Panc1 (cell line): ENCODE measurements at regions not wholly inside any gene's neighbourhood (a gene's known extent, or its start where the extent isn't known, plus 50 kb on each side); places are given as distances from the start of the nearest gene placed in this dataset.

Source experiments
- ATAC-seq: fragments of 200-7000 bp; cut with Tn5 transposase; 2 replicates; pipeline ENCODE4 v1.9.1; 2020; ENCODE audit warnings: mild to moderate bottlenecking, moderate library complexity
- BruUV-seq: library from RNA; stranded (reverse); fragments of 400-500 nt; replicated peaks from 2 replicates; lab custom pipeline; 2021; lab: Mats Ljungman, UMichigan
- CTCF ChIA-PET: fragments of 300-600 bp; sonication (Branson Sonifier 250); formaldehyde crosslinking; loops from one replicate; lab custom pipeline; 2022; ENCODE audit warnings: antibody characterized with exemption; lab: Charles Lee
- POLR2A ChIA-PET: fragments of 300-600 bp; sonication (Branson Sonifier 250); formaldehyde crosslinking; loops from one replicate; lab custom pipeline; 2022; ENCODE audit warnings: antibody characterized with exemption; lab: Charles Lee
- DNase-seq: peaks from one replicate; pipeline ENCODE4 v3.0.0-alpha.2; 2010; ENCODE audit warnings: low read depth, low spot score
- H3K27ac ChIP-seq: 2 replicates; pipeline ENCODE4 v1.5.1; 2011; ENCODE audit warnings: mild to moderate bottlenecking, low read length, inconsistent platforms
- H3K27me3 ChIP-seq: fragments of 200-500 bp; sonication (Bioruptor generic); 2 replicates; pipeline ENCODE4 v1.6.0; 2014; ENCODE audit warnings: low read length, inconsistent platforms; ENCODE audit not compliant: control insufficient read depth, insufficient read depth
- H3K36me3 ChIP-seq: fragments of 200-500 bp; sonication (Bioruptor generic); 2 replicates; pipeline ENCODE4 v1.5.1; 2014; ENCODE audit warnings: inconsistent platforms, mild to moderate bottlenecking, low read length, moderate library complexity; ENCODE audit not compliant: control insufficient read depth, insufficient read depth
- H3K4me1 ChIP-seq: 2 replicates; pipeline ENCODE4 v1.5.1; 2011; ENCODE audit warnings: inconsistent platforms, mild to moderate bottlenecking, low read length, moderate library complexity; ENCODE audit not compliant: control insufficient read depth, insufficient read depth
- H3K4me3 ChIP-seq, 2 experiments: 2 replicates each; pipeline ENCODE4 v1.5.1; 2011 to 2012; ENCODE audit warnings: low read depth in 2 of 2, low read length in 2 of 2, mild to moderate bottlenecking in 2 of 2, inconsistent platforms in 1 of 2, moderate library complexity in 1 of 2
- H3K9me3 ChIP-seq: fragments of 200-500 bp; sonication (Bioruptor generic); 2 replicates; pipeline ENCODE4 v1.5.1; 2014; ENCODE audit warnings: low read depth, mild to moderate bottlenecking, inconsistent platforms, low read length, moderate library complexity; ENCODE audit not compliant: control insufficient read depth, insufficient read depth
- POLR2AphosphoS5 ChIP-seq: IDR thresholded peaks from 2 replicates; pipeline ENCODE4 v1.6.1; 2012; ENCODE audit warnings: mild to moderate bottlenecking, low read depth, low read length, moderate library complexity
- SIN3A ChIP-seq: IDR thresholded peaks from 2 replicates; pipeline ENCODE4 v1.6.1; 2012; ENCODE audit warnings: low read depth, mild to moderate bottlenecking, low read length, moderate library complexity, borderline replicate concordance; ENCODE audit not compliant: insufficient read depth
- TCF7L2 ChIP-seq: IDR thresholded peaks from 2 replicates; pipeline ENCODE4 v1.6.1; 2011; ENCODE audit warnings: mild to moderate bottlenecking, low read depth, low read length, inconsistent platforms
- in situ Hi-C: cut with HindIII; loops from 2 replicates; pipeline ENCODE4 v1.10.0; 2016; ENCODE audit warnings: low sequenced_read_pairs, low pct_unique_long_range_greater_than_20kb
- intact Hi-C: fragments of 100-400 bp; cut with micrococcal nuclease; formaldehyde crosslinking; loops from one replicate; pipeline ENCODE4 v1.10.0; 2022; ENCODE audit not compliant: unreplicated experiment
- TF ChIP-seq, protein P1 (sequence below): fragments of 450-650 bp; IDR thresholded peaks from 2 replicates; pipeline ENCODE4 v1.5.1; 2017; ENCODE audit warnings: mild to moderate bottlenecking
- TF ChIP-seq, protein P2 (sequence below), 2 experiments: IDR thresholded peaks; 2 replicates each; pipeline ENCODE4 v1.6.1; 2011 to 2012; ENCODE audit warnings: low read depth in 2 of 2, control low read depth in 1 of 2, low read length in 1 of 2, mild to moderate bottlenecking in 1 of 2, moderate library complexity in 1 of 2; ENCODE audit not compliant: insufficient read depth in 1 of 2

DNA sequence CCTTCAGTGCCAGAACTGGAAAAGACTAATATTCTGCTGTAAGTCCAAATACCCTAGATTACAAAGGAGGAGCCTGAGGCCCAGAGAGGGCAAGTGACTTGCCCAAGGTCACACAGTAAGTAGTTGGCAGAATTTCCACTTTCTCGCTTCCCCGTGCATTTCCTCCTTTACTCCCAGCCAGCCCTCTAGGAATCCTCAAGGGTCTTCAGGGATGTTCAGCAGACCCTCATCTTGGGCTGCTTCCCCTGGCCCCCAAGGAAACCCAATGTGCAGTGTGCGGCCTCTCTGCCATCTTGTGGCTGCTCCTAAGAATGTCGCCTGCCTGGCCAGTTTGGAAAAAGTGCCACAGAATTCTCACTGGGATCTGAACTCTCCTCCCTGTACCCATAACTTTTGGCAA is 217.7 kb upstream of the LRFN2 start:
- Histone ChIP-seq H3K27me3 (no peaks in the 10 kb centered on the region), H3K27ac (no peak overlapping the region; the same call in 1 of the 2 replicates), H3K4me1 (no peaks in the 10 kb centered on the region), H3K36me3 (no peaks in the 10 kb centered on the region), H3K9me3 (no peaks in the 10 kb centered on the region), H3K4me3 (no peak overlapping the region)
- BruUV-seq: no TSS peak
- intact Hi-C loops (no loop called here), in situ Hi-C loops (no loop called here)
- CTCF ChIA-PET: no interaction called here
- no peak for TF ChIP-seq TCF7L2
- TF ChIP-seq, protein P1, sequence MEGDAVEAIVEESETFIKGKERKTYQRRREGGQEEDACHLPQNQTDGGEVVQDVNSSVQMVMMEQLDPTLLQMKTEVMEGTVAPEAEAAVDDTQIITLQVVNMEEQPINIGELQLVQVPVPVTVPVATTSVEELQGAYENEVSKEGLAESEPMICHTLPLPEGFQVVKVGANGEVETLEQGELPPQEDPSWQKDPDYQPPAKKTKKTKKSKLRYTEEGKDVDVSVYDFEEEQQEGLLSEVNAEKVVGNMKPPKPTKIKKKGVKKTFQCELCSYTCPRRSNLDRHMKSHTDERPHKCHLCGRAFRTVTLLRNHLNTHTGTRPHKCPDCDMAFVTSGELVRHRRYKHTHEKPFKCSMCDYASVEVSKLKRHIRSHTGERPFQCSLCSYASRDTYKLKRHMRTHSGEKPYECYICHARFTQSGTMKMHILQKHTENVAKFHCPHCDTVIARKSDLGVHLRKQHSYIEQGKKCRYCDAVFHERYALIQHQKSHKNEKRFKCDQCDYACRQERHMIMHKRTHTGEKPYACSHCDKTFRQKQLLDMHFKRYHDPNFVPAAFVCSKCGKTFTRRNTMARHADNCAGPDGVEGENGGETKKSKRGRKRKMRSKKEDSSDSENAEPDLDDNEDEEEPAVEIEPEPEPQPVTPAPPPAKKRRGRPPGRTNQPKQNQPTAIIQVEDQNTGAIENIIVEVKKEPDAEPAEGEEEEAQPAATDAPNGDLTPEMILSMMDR: peak; percentile 50; the same call in 1 of the 2 replicates
- TF ChIP-seq, protein P2, sequence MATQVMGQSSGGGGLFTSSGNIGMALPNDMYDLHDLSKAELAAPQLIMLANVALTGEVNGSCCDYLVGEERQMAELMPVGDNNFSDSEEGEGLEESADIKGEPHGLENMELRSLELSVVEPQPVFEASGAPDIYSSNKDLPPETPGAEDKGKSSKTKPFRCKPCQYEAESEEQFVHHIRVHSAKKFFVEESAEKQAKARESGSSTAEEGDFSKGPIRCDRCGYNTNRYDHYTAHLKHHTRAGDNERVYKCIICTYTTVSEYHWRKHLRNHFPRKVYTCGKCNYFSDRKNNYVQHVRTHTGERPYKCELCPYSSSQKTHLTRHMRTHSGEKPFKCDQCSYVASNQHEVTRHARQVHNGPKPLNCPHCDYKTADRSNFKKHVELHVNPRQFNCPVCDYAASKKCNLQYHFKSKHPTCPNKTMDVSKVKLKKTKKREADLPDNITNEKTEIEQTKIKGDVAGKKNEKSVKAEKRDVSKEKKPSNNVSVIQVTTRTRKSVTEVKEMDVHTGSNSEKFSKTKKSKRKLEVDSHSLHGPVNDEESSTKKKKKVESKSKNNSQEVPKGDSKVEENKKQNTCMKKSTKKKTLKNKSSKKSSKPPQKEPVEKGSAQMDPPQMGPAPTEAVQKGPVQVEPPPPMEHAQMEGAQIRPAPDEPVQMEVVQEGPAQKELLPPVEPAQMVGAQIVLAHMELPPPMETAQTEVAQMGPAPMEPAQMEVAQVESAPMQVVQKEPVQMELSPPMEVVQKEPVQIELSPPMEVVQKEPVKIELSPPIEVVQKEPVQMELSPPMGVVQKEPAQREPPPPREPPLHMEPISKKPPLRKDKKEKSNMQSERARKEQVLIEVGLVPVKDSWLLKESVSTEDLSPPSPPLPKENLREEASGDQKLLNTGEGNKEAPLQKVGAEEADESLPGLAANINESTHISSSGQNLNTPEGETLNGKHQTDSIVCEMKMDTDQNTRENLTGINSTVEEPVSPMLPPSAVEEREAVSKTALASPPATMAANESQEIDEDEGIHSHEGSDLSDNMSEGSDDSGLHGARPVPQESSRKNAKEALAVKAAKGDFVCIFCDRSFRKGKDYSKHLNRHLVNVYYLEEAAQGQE (IDR thresholded peaks at IDR 0.05; ENCODE audit: insufficient read depth in 1 of 2, low read depth in 2 of 2, low read length in 1 of 2): no peak
- TF ChIP-seq POLR2AphosphoS5: no peak
- no peak for TF ChIP-seq SIN3A
- ATAC-seq (peak; percentile 53; the same call in 1 of the 2 replicates), DNase-seq (no peak)
- POLR2A ChIA-PET: no interaction called here

DNA sequence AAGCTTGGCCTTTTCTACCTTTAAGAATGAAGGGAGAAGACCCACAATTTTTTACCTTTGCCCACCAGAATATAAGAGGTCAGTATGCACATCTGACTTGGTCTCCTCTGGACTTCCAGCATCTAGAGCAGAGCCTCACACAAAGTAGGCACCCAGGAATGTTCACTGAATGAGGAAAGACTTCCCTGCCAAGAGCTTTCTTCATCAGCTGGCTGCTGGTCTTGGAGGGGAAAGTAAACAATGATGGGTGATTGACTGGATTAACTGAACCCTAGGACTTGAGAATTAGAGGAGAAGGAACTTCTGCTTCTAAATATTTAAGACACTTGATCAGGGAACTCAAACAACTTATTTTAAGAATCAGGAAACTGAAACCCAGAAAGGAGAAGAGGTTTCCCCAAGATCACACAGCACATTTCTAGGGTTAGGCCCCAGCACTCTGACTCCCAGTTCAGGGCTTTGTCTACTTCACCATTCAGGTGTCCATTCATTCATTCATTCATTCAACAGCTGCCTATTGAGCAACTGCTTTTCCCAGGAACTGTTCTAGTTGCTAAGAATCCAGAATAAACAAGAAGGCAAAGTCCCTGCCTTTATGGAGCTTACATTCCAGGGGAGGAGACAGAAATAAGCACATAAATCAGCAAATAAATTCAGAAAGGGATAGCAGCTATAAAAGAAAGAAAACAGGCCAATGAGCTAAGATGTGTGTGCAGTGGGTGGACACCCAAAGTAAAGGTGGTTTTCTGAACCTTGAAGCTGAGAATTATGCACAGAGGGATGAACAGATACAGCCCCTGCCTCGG is 216.9 kb upstream of the LRFN2 start:
- H3K27me3 ChIP-seq: no peaks in the 10 kb centered on the region
- H3K36me3 ChIP-seq: no peaks in the 10 kb centered on the region
- in situ Hi-C loops: no loop called here
- DNase-seq (no peak), ATAC-seq (no peak)
- intact Hi-C loops: no loop called here
- no peak for TF ChIP-seq SIN3A
- TF ChIP-seq POLR2AphosphoS5: no peak
- ChIA-PET CTCF (no interaction called here), POLR2A (no interaction called here)
- H3K27ac ChIP-seq: no peak overlapping the region
- H3K4me3 ChIP-seq: no peak overlapping the region
- BruUV-seq: no TSS peak
- H3K4me1 ChIP-seq: no peaks in the 10 kb centered on the region
- H3K9me3 ChIP-seq: no peaks in the 10 kb centered on the region

DNA sequence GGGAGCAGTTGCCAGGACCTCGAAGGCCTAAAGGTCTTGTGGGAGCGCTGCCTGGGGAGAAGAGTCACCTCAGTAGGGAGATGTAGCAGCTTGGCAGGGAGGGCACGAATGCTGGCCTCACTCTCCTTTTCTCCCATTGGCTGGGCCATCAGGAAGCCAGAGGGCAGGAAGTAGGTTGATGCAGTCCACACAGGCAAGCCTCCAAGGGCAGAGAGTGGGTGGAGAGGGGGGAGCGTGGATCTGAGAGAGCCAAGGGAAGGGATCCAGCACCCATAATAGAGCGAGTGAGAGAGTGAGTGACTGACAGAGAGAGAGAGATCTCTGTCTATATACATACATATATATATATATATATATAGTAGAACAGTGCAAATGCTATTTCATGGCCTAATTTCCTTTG is 215.3 kb upstream of the LRFN2 start:
- Histone ChIP-seq H3K27me3 (no peaks in the 10 kb centered on the region), H3K4me3 (no peak overlapping the region), H3K9me3 (no peaks in the 10 kb centered on the region), H3K4me1 (no peaks in the 10 kb centered on the region), H3K36me3 (no peaks in the 10 kb centered on the region), H3K27ac (no peak overlapping the region)
- no peak for DNase-seq
- ChIA-PET CTCF (no interaction called here), POLR2A (no interaction called here)
- intact Hi-C loops (no loop called here), in situ Hi-C loops (no loop called here)
- TF ChIP-seq SIN3A (no peak), POLR2AphosphoS5 (no peak), TCF7L2 (no peak)
- TF ChIP-seq, protein P1: no peak
- TF ChIP-seq, protein P2 (IDR thresholded peaks at IDR 0.05; ENCODE audit: insufficient read depth in 1 of 2, low read depth in 2 of 2, low read length in 1 of 2): no peak
- ATAC-seq: no peak
- BruUV-seq: no TSS peak
